RWPE2 (cell line): ENCODE measurements at regions not wholly inside any gene's neighbourhood (a gene's known extent, or its start where the extent isn't known, plus 50 kb on each side); places are given as distances from the start of the nearest gene placed in this dataset.

ENCODE experiments used
- ATAC-seq: fragments of 200-7000 bp; cut with Tn5 transposase; 3 replicates; pipeline ENCODE4 v1.9.1; 2021; ENCODE audit warnings: low read depth
- DNase-seq: peaks from one replicate; pipeline ENCODE4 v3.0.0-alpha.2; 2020; ENCODE audit warnings: low spot score
- H3K27ac ChIP-seq: fragments of 450-650 bp; 2 replicates; pipeline ENCODE4 v1.5.1; 2017; ENCODE audit warnings: mild to moderate bottlenecking; ENCODE audit not compliant: poor library complexity, severe bottlenecking
- H3K27me3 ChIP-seq: fragments of 250-450 bp; sonication (Bioruptor Pico); 2 replicates; pipeline ENCODE4 v1.5.1; 2021; ENCODE audit warnings: mild to moderate bottlenecking, moderate library complexity; ENCODE audit not compliant: insufficient read depth, poor library complexity, severe bottlenecking
- H3K36me3 ChIP-seq: fragments of 250-450 bp; sonication (Bioruptor Pico); 2 replicates; pipeline ENCODE4 v1.5.1; 2020; ENCODE audit warnings: low read depth, mild to moderate bottlenecking, moderate library complexity
- H3K4me1 ChIP-seq: fragments of 250-450 bp; sonication (Bioruptor Pico); 2 replicates; pipeline ENCODE4 v1.5.1; 2021; ENCODE audit warnings: mild to moderate bottlenecking, moderate library complexity; ENCODE audit not compliant: insufficient read depth, poor library complexity, severe bottlenecking
- H3K4me3 ChIP-seq: fragments of 250-450 bp; sonication (Bioruptor Pico); 2 replicates; pipeline ENCODE4 v1.5.1; 2021; ENCODE audit warnings: mild to moderate bottlenecking, moderate library complexity; ENCODE audit not compliant: severe bottlenecking
- H3K9me3 ChIP-seq: fragments of 250-450 bp; sonication (Bioruptor Pico); 2 replicates; pipeline ENCODE4 v1.5.1; 2021; ENCODE audit warnings: mild to moderate bottlenecking, moderate library complexity; ENCODE audit not compliant: severe bottlenecking
- CTCF ChIP-seq: fragments of 450-650 bp; IDR thresholded peaks from one replicate; pipeline ENCODE4 v1.5.1; 2017; ENCODE audit warnings: mild to moderate bottlenecking, moderate library complexity; ENCODE audit not compliant: poor library complexity, severe bottlenecking

- no peak for ATAC-seq
- H3K27me3 ChIP-seq = peaks cover 33% of the 10 kb centered on the region
Observed at GRCh38 chr17:79668344-79669250, 57.7 kb upstream of the RBFOX3 start.

GRCh38 chr17:79667746-79668145 is 56.9 kb upstream of the RBFOX3 start:
- Histone ChIP-seq H3K4me3 (no peak overlapping the region), H3K9me3 (no peaks in the 10 kb centered on the region), H3K27me3 (peaks cover 38% of the 10 kb centered on the region), H3K4me1 (no peaks in the 10 kb centered on the region), H3K27ac (no peak overlapping the region), H3K36me3 (no peaks in the 10 kb centered on the region)
- DNase-seq (no peak), ATAC-seq (no peak)
- TF ChIP-seq CTCF = no peak

More at GRCh38 chr17:79668344-79669250, 57.7 kb upstream of the RBFOX3 start:
- no peak overlapping the region for H3K4me3 ChIP-seq
- H3K9me3 ChIP-seq = peaks cover 3% of the 10 kb centered on the region
- H3K4me1 ChIP-seq = no peaks in the 10 kb centered on the region
- no peak for TF ChIP-seq CTCF
- no peak overlapping the region for H3K27ac ChIP-seq
- peak; percentile 42 for DNase-seq
- H3K36me3 ChIP-seq = no peaks in the 10 kb centered on the region

GRCh38 chr17:79667121-79667715 is 56.4 kb upstream of the RBFOX3 start:
- no peak for DNase-seq
- no peaks in the 10 kb centered on the region for H3K4me1 ChIP-seq
- H3K4me3 ChIP-seq = no peak overlapping the region
- H3K9me3 ChIP-seq = no peaks in the 10 kb centered on the region
- peaks cover 42% of the 10 kb centered on the region for H3K27me3 ChIP-seq
- H3K36me3 ChIP-seq = no peaks in the 10 kb centered on the region
- H3K27ac ChIP-seq = no peak overlapping the region
- no peak for TF ChIP-seq CTCF
- ATAC-seq = no peak

- no peak overlapping the region for H3K27ac ChIP-seq
- H3K36me3 ChIP-seq = no peaks in the 10 kb centered on the region
- H3K27me3 ChIP-seq = peaks cover 31% of the 10 kb centered on the region
- H3K4me3 ChIP-seq = no peak overlapping the region
- ATAC-seq = no peak
- H3K4me1 ChIP-seq = no peaks in the 10 kb centered on the region
- TF ChIP-seq CTCF = no peak
- no peaks in the 10 kb centered on the region for H3K9me3 ChIP-seq
- DNase-seq = no peak
Observed at GRCh38 chr17:79666111-79666510, 55.3 kb upstream of the RBFOX3 start.
